Tibial artery (tissue), 4 donors: ENCODE measurements at regions not wholly inside any gene's neighbourhood (a gene's known extent, or its start where the extent isn't known, plus 50 kb on each side); places are given as distances from the start of the nearest gene placed in this dataset.
"Not testable (repeated sequence)": the region's sequence is repeated elsewhere in the genome, so short reads cannot be mapped to it uniquely, and the experiment has no call there.

Experiments
- DNase-seq, 2 donors: peaks; one replicate each; pipeline ENCODE4 v3.0.0-alpha.2; 2019
- H3K27ac ChIP-seq, 2 donors: fragments of 200-600 bp; sonication (generic) in 1 of 2; 1 replicate in 1 of 2; 2 replicates in 1 of 2; pipeline ENCODE4 v1.5.1; 2018 to 2019; ENCODE audit warnings: mild to moderate bottlenecking in 1 of 2
- H3K27me3 ChIP-seq, 2 donors: fragments of 200-600 bp; sonication (generic) in 1 of 2; one replicate each; pipeline versions ENCODE4 v1.5.1 to v1.6.0; 2016 to 2019
- H3K36me3 ChIP-seq, 3 donors: fragments of 200-600 bp; sonication (generic) in 2 of 3; one replicate each; pipeline ENCODE4 v1.5.1; 2016 to 2019; ENCODE audit warnings: mild to moderate bottlenecking in 2 of 3
- H3K4me1 ChIP-seq, 4 donors: fragments of 200-600 bp; sonication (generic) in 2 of 4; 1 replicate in 3 of 4; 2 replicates in 1 of 4; pipeline ENCODE4 v1.5.1; 2016 to 2019
- H3K4me3 ChIP-seq, 2 donors: fragments of 200-600 bp; sonication (generic) in 1 of 2; 1 replicate in 1 of 2; 2 replicates in 1 of 2; pipeline ENCODE4 v1.5.1; 2018 to 2019; ENCODE audit warnings: mild to moderate bottlenecking in 2 of 2
- H3K9me3 ChIP-seq, 3 donors: fragments of 200-600 bp; sonication (generic) in 1 of 3; one replicate each; pipeline ENCODE4 v1.5.1; 2016 to 2019
- CTCF ChIP-seq, 2 experiments: fragments of 200-600 bp in 1 of 2; fragments of 450-650 bp in 1 of 2; IDR thresholded peaks; one replicate each; pipeline ENCODE4 v1.5.1; 2017 to 2019; ENCODE audit warnings: antibody characterized with exemption in 2 of 2, mild to moderate bottlenecking in 1 of 2, moderate library complexity in 1 of 2
- intact Hi-C: fragments of 100-400 bp; cut with DNase I; formaldehyde crosslinking; loops from one replicate; pipeline ENCODE4 v1.15.0; 2023; ENCODE audit warnings: low total_unique reads

GRCh38 chr6:77286541-77286940, 176.8 kb downstream of the HTR1B start:
- TF ChIP-seq CTCF (IDR thresholded peaks at IDR 0.05), result no peak
- intact Hi-C loops, result no loop called here
- no peaks in the 10 kb centered on the region for H3K27me3 ChIP-seq
- no peak for DNase-seq
- H3K27ac ChIP-seq, result no peak overlapping the region
- no peak overlapping the region for H3K4me3 ChIP-seq
- H3K4me1 ChIP-seq, result no peaks in the 10 kb centered on the region
- peaks cover 0 to 6% (median 1%) of the 10 kb centered on the region in 3 donors for H3K9me3 ChIP-seq
- no peaks in the 10 kb centered on the region for H3K36me3 ChIP-seq

- Histone ChIP-seq H3K36me3 (peaks cover 0 to 6% (median 0%) of the 10 kb centered on the region in 3 donors), H3K27ac (no peak overlapping the region), H3K9me3 (peaks cover 0 to 24% (median 10%) of the 10 kb centered on the region in 3 donors), H3K27me3 (no peaks in the 10 kb centered on the region), H3K4me1 (no peaks in the 10 kb centered on the region), H3K4me3 (no peak overlapping the region)
- TF ChIP-seq CTCF (IDR thresholded peaks at IDR 0.05), result no peak
- intact Hi-C loops, result no loop called here
- DNase-seq, result no peak
These were observed 189.4 kb downstream of the HTR1B start for GRCh38 chr6:77273929-77274328.

- no peak for DNase-seq
- no peaks in the 10 kb centered on the region for H3K36me3 ChIP-seq
- H3K9me3 ChIP-seq, result no peaks in the 10 kb centered on the region
- no peak for TF ChIP-seq CTCF (IDR thresholded peaks at IDR 0.05)
- no peaks in the 10 kb centered on the region for H3K27me3 ChIP-seq
- intact Hi-C loops, result no loop called here
- H3K4me3 ChIP-seq, result no peak overlapping the region
- no peaks in the 10 kb centered on the region for H3K4me1 ChIP-seq
- H3K27ac ChIP-seq, result no peak overlapping the region
These were observed 198.3 kb downstream of the HTR1B start for GRCh38 chr6:77264970-77265369.

GRCh38 chr6:77263003-77263402, 200.3 kb downstream of the HTR1B start:
- DNase-seq, result no peak
- no peaks in the 10 kb centered on the region for H3K27me3 ChIP-seq
- no peaks in the 10 kb centered on the region for H3K36me3 ChIP-seq
- no peaks in the 10 kb centered on the region for H3K9me3 ChIP-seq
- no peak overlapping the region for H3K4me3 ChIP-seq
- H3K4me1 ChIP-seq, result no peaks in the 10 kb centered on the region
- no peak overlapping the region for H3K27ac ChIP-seq
- intact Hi-C loops, result no loop called here
- TF ChIP-seq CTCF (IDR thresholded peaks at IDR 0.05), result no peak

GRCh38 chr6:77251801-77252200, 211.5 kb downstream of the HTR1B start:
- H3K36me3 ChIP-seq, H3K27me3 ChIP-seq, H3K9me3 ChIP-seq, intact Hi-C loops, DNase-seq, H3K27ac ChIP-seq, H3K4me1 ChIP-seq, H3K4me3 ChIP-seq: not testable (repeated sequence)

- H3K9me3 ChIP-seq, result no peaks in the 10 kb centered on the region
- H3K27me3 ChIP-seq, result no peaks in the 10 kb centered on the region
- no peak for TF ChIP-seq CTCF (IDR thresholded peaks at IDR 0.05)
These were observed 213.7 kb downstream of the HTR1B start for GRCh38 chr6:77249560-77249959.

More at GRCh38 chr6:77249560-77249959, 213.7 kb downstream of the HTR1B start:
- intact Hi-C loops, result no loop called here
- H3K4me3 ChIP-seq, result no peak overlapping the region
- no peaks in the 10 kb centered on the region for H3K4me1 ChIP-seq
- H3K27ac ChIP-seq, result no peak overlapping the region
- no peak for DNase-seq
- H3K36me3 ChIP-seq, result no peaks in the 10 kb centered on the region
